ENCODE measurements at regions not wholly inside any gene's neighbourhood (a gene's known extent, or its start where the extent isn't known, plus 50 kb on each side); places are given as distances from the start of the nearest gene placed in this dataset.
A peak's percentile ranks its signal among the peaks of the same experiment; 100 is the strongest.

DNA sequence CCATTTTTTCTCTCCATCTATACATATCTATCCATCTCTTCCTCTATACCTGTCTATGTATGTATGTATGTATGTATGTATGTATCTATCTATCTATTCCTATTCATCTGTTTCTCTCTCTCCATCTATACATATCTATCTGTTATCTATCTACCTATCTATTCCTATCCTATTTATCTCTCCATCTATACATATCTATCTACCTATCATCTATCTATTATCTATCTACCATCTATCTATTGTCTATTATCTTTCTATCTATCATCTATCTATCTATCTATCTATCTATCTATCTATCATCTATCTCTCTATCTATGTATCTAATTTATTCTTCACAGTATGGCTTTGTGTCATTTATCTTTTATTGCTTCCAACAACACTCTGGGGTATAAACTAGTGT, 1124.4 kb downstream of the TYW1 start:
- Histone ChIP-seq H3K27me3 (no peaks in the 10 kb centered on the region), H3K27ac (replicated peaks in 1 of 4) (no peak overlapping the region), H3K4me1 (no peaks in the 10 kb centered on the region), H3K4me3 (no peak overlapping the region), H3K9me3 (peaks cover 0 to 26% (median 19%) of the 10 kb centered on the region in 4 donors), H3K36me3 (no peaks in the 10 kb centered on the region)
- intact Hi-C loops (cut with DNase I) = no loop called here
- no peak for DNase-seq (ENCODE audit: extremely low spot score)
- TF ChIP-seq POLR2A (IDR thresholded peaks at IDR 0.05; ENCODE audit: low read depth) (no peak), CTCF (IDR thresholded peaks at IDR 0.05) (no peak), EP300 (IDR thresholded peaks at IDR 0.05) (no peak), POLR2AphosphoS5 (IDR thresholded peaks at IDR 0.05) (no peak)

DNA sequence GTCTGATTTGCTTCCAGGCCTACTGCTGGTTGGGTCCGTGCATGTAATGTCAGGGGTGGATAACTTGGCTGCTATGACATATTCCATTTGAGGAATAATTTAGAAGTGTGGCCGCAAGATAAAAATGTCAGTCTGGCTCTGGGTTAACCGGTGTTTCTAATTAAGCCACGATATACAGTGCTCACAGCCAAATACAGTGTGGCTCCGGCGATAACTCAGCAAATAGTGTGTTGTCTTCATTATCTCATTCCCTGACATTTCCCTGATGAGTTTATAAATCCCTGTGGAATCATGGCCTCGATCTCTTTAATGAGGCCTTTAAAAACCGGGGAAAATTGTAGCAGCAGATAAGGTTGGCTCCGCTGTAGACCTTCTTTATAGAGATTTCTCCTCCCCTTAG, 1125.0 kb downstream of the TYW1 start:
- H3K9me3 ChIP-seq = peaks cover 0 to 26% (median 19%) of the 10 kb centered on the region in 4 donors
- no peaks in the 10 kb centered on the region for H3K36me3 ChIP-seq
- H3K4me1 ChIP-seq = no peaks in the 10 kb centered on the region
- no peak overlapping the region for H3K27ac ChIP-seq (replicated peaks in 1 of 4)
- H3K27me3 ChIP-seq = no peaks in the 10 kb centered on the region
- DNase-seq (ENCODE audit: extremely low spot score) = peak; percentile 45
- no peak overlapping the region for H3K4me3 ChIP-seq
- intact Hi-C loops (cut with DNase I) = no loop called here
- no peak for TF ChIP-seq EP300 (IDR thresholded peaks at IDR 0.05)
- no peak for TF ChIP-seq POLR2A (IDR thresholded peaks at IDR 0.05; ENCODE audit: low read depth)
- no peak for TF ChIP-seq POLR2AphosphoS5 (IDR thresholded peaks at IDR 0.05)
- no peak for TF ChIP-seq CTCF (IDR thresholded peaks at IDR 0.05)
- WGBS = 87% methylated on average over 9 of the region's 9 CpGs

GRCh38 chr7:68122801-68123200, 1126.2 kb downstream of the TYW1 start:
- Histone ChIP-seq H3K9me3 (peaks cover 0 to 26% (median 19%) of the 10 kb centered on the region in 4 donors), H3K36me3 (no peaks in the 10 kb centered on the region), H3K27me3 (no peaks in the 10 kb centered on the region), H3K4me1 (no peaks in the 10 kb centered on the region), H3K27ac (replicated peaks in 1 of 4) (no peak overlapping the region), H3K4me3 (no peak overlapping the region)
- intact Hi-C loops (cut with DNase I) = no loop called here
- no peak for DNase-seq (ENCODE audit: extremely low spot score)
- TF ChIP-seq EP300 (IDR thresholded peaks at IDR 0.05) (no peak), CTCF (IDR thresholded peaks at IDR 0.05) (no peak)
- 88% methylated on average over 7 of the region's 8 CpGs for WGBS

DNA sequence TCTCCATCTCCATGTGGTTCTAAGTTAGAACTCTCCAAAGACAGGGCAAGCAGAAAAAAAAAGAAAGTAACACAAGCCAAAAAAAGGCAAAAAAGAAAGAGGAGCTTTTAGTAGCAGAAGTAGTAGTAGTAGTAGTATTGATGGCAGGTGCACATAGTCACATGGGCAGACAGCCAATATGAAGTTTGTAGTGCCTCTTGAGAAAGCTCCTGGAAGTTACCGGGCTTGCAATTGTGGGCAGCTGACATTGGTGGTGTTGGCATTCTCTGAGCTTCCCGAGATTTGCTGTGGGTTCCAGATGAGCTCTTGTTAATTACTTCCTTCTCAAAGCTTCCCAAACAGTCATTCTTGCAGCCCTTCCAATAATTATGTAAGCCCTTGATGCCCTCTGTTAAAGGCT, 1128.5 kb downstream of the TYW1 start:
- Histone ChIP-seq H3K27me3 (no peaks in the 10 kb centered on the region), H3K27ac (replicated peaks in 1 of 4) (no peak overlapping the region), H3K4me3 (no peak overlapping the region), H3K4me1 (no peaks in the 10 kb centered on the region), H3K9me3 (peaks cover 0 to 4% (median 2%) of the 10 kb centered on the region in 4 donors), H3K36me3 (no peaks in the 10 kb centered on the region)
- 69% methylated on average over 2 of the region's 2 CpGs for WGBS
- peak; percentile 60 for DNase-seq (ENCODE audit: extremely low spot score)
- TF ChIP-seq EP300 (IDR thresholded peaks at IDR 0.05) (no peak), POLR2AphosphoS5 (IDR thresholded peaks at IDR 0.05) (no peak), CTCF (IDR thresholded peaks at IDR 0.05) (no peak), POLR2A (IDR thresholded peaks at IDR 0.05; ENCODE audit: low read depth) (no peak)
- intact Hi-C loops (cut with DNase I) = no loop called here

GRCh38 chr7:68133045-68133444, 1136.4 kb downstream of the TYW1 start:
- Histone ChIP-seq H3K4me1 (no peaks in the 10 kb centered on the region), H3K9me3 (no peaks in the 10 kb centered on the region), H3K36me3 (no peaks in the 10 kb centered on the region), H3K4me3 (no peak overlapping the region), H3K27me3 (no peaks in the 10 kb centered on the region), H3K27ac (replicated peaks in 1 of 4) (no peak overlapping the region)
- WGBS = 84% methylated on average over 6 of the region's 6 CpGs
- intact Hi-C loops (cut with DNase I) = no loop called here
- peak; percentile 60 for DNase-seq (ENCODE audit: extremely low spot score)
- no peak for TF ChIP-seq EP300 (IDR thresholded peaks at IDR 0.05)
- TF ChIP-seq CTCF (IDR thresholded peaks at IDR 0.05) = no peak
- no peak for TF ChIP-seq POLR2A (IDR thresholded peaks at IDR 0.05; ENCODE audit: low read depth)
- no peak for TF ChIP-seq POLR2AphosphoS5 (IDR thresholded peaks at IDR 0.05)

All from esophagus muscularis mucosa (tissue), 4 donors.